Fibroblast of pulmonary artery (primary cell): ENCODE measurements at regions not wholly inside any gene's neighbourhood (a gene's known extent, or its start where the extent isn't known, plus 50 kb on each side); places are given as distances from the start of the nearest gene placed in this dataset.

Experiments
- DNase-seq: peaks from one replicate; pipeline ENCODE4 v3.0.0-alpha.2; 2010; ENCODE audit warnings: low read depth
- H3K4me3 ChIP-seq: replicated peaks from 2 replicates; pipeline ENCODE4 v1.5.1; 2011; ENCODE audit warnings: low read depth, mild to moderate bottlenecking, control low read depth, low read length, moderate library complexity
- CTCF ChIP-seq: IDR thresholded peaks from 2 replicates; pipeline ENCODE4 v1.5.1; 2011; ENCODE audit warnings: mild to moderate bottlenecking, control low read depth, low read length, inconsistent platforms; ENCODE audit errors: missing control alignments

- no peak overlapping the region for H3K4me3 ChIP-seq
- no peak for TF ChIP-seq CTCF
- no peak for DNase-seq
These were observed 151.3 kb downstream of the TFCP2L1 start for GRCh38 chr2:121133551-121134319.

- H3K4me3 ChIP-seq = no peak overlapping the region
- no peak for TF ChIP-seq CTCF
- no peak for DNase-seq
These were observed 150.3 kb downstream of the TFCP2L1 start for GRCh38 chr2:121134728-121135127.

- no peak overlapping the region for H3K4me3 ChIP-seq
- no peak for TF ChIP-seq CTCF
- no peak for DNase-seq
These were observed 149.7 kb downstream of the TFCP2L1 start for GRCh38 chr2:121135168-121135853.

- DNase-seq = no peak
- H3K4me3 ChIP-seq = no peak overlapping the region
- TF ChIP-seq CTCF = no peak
These were observed 148.7 kb downstream of the TFCP2L1 start for GRCh38 chr2:121136323-121136722.

GRCh38 chr2:121137571-121137970 lies 147.4 kb downstream of the TFCP2L1 start:
- TF ChIP-seq CTCF = no peak
- no peak for DNase-seq
- no peak overlapping the region for H3K4me3 ChIP-seq

- no peak for TF ChIP-seq CTCF
- no peak for DNase-seq
- H3K4me3 ChIP-seq = no peak overlapping the region
These were observed 144.3 kb downstream of the TFCP2L1 start for GRCh38 chr2:121140734-121141133.
